K562 (cell line): ENCODE measurements at regions not wholly inside any gene's neighbourhood (a gene's known extent, or its start where the extent isn't known, plus 50 kb on each side); places are given as distances from the start of the nearest gene placed in this dataset.

Experiments used
- ATAC-seq: fragments of 200-7000 bp; cut with Tn5 transposase; 3 replicates; pipeline ENCODE4 v1.9.1; 2020; ENCODE audit warnings: moderate library complexity
- BruUV-seq: library from RNA; stranded (reverse); fragments of 400-500 nt; replicated peaks from 2 replicates; lab custom pipeline; 2021; lab: Mats Ljungman, UMichigan
- CTCF ChIA-PET: fragments of 300-600 bp; formaldehyde crosslinking; extraction: SDS; loops from one replicate; lab custom pipeline; 2021; ENCODE audit warnings: low intra/inter-chr PET ratio; lab: Yijun Ruan, JAX
- POLR2A ChIA-PET: fragments of 300-600, 350-650 bp; sonication (Branson Sonifier 250); formaldehyde crosslinking; extraction: SDS; loops from one replicate; lab custom pipeline; 2021; ENCODE audit warnings: antibody characterized with exemption, inconsistent platforms; lab: Yijun Ruan, JAX
- DNase-seq, 4 experiments: peaks; one replicate each; pipeline versions ENCODE4 v3.0.0 to v3.0.0-alpha.2; 2011 to 2018; ENCODE audit warnings: low spot score in 3 of 4, mixed read lengths in 3 of 4; ENCODE audit errors: extremely low read depth in 1 of 4
- FAIRE-seq: peaks from 2 replicates; lab custom pipeline; 2011; peaks lifted over from hg19 to GRCh38; lab: Jason Lieb, UNC
- H2AFZ ChIP-seq: 2 replicates; pipeline ENCODE4 v1.6.0; 2011; ENCODE audit warnings: low read depth, low read length, control low read depth, inconsistent platforms
- H3K27ac ChIP-seq: fragments of 200-600 bp; 3 replicates; pipeline ENCODE4 v1.8.0; 2011; ENCODE audit warnings: low read depth, mild to moderate bottlenecking, control low read depth, inconsistent platforms, low read length, moderate library complexity, mixed read lengths; ENCODE audit errors: extremely low read depth
- H3K27me3 ChIP-seq, 2 experiments: fragments of 300-600 bp in 1 of 2; 2 replicates in 1 of 2; 3 replicates in 1 of 2; pipeline versions ENCODE4 v1.6.0 to v1.8.0; 2011; ENCODE audit warnings: inconsistent platforms in 2 of 2, low read length in 2 of 2, mild to moderate bottlenecking in 1 of 2, mixed read lengths in 1 of 2, moderate library complexity in 1 of 2; ENCODE audit not compliant: control insufficient read depth in 2 of 2, insufficient read depth in 2 of 2
- H3K36me3 ChIP-seq: fragments of 300-600 bp; 3 replicates; pipeline ENCODE4 v1.8.0; 2011; ENCODE audit warnings: mild to moderate bottlenecking, low read length, inconsistent platforms; ENCODE audit not compliant: control insufficient read depth, insufficient read depth
- H3K4me1 ChIP-seq, 2 experiments: fragments of 200-600 bp in 1 of 2; replicated peaks in 1 of 2; 2 replicates in 1 of 2; 3 replicates in 1 of 2; pipeline versions ENCODE4 v1.5.1 to v1.8.0; 2011; ENCODE audit warnings: inconsistent platforms in 2 of 2, low read length in 2 of 2, mild to moderate bottlenecking in 1 of 2, mixed read lengths in 1 of 2, moderate library complexity in 1 of 2; ENCODE audit not compliant: control insufficient read depth in 2 of 2, insufficient read depth in 2 of 2
- H3K4me2 ChIP-seq: 2 replicates; pipeline ENCODE4 v1.6.1; 2011; ENCODE audit warnings: low read length, control low read depth, inconsistent platforms, mixed read lengths; ENCODE audit not compliant: insufficient read depth
- H3K4me3 ChIP-seq: fragments of 200-600 bp; sonication (generic), shearing (Covaris generic); 2 replicates; pipeline ENCODE4 v1.5.1; 2016; ENCODE audit warnings: control low read depth, inconsistent platforms
- H3K79me2 ChIP-seq: fragments of 200-600 bp; 3 replicates; pipeline ENCODE4 v1.8.0; 2011; ENCODE audit warnings: low read length, inconsistent platforms; ENCODE audit not compliant: control insufficient read depth, insufficient read depth
- H3K9ac ChIP-seq, 2 experiments: 2 replicates each; pipeline versions ENCODE4 v1.6.0 to v1.6.1; 2011; ENCODE audit warnings: low read depth in 2 of 2, low read length in 2 of 2, control low read depth in 1 of 2, inconsistent platforms in 1 of 2, mild to moderate bottlenecking in 1 of 2, mixed read lengths in 1 of 2; ENCODE audit not compliant: insufficient read depth in 1 of 2
- H3K9me1 ChIP-seq: one replicate; pipeline ENCODE4 v1.6.0; 2011; ENCODE audit warnings: inconsistent platforms, mild to moderate bottlenecking, low read length, moderate library complexity; ENCODE audit not compliant: control insufficient read depth, insufficient read depth
- H3K9me3 ChIP-seq: replicated peaks from 2 replicates; pipeline ENCODE4 v1.5.1; 2011; ENCODE audit warnings: low read depth, low read length, inconsistent platforms; ENCODE audit not compliant: control insufficient read depth, insufficient read depth
- H4K20me1 ChIP-seq: replicated peaks from 2 replicates; pipeline ENCODE4 v1.6.1; 2011; ENCODE audit warnings: low read length, inconsistent platforms, mixed read lengths; ENCODE audit not compliant: control insufficient read depth, insufficient read depth
- BRD9 ChIP-seq: fragments of 450-650 bp; IDR thresholded peaks from 2 replicates; pipeline ENCODE4 v1.6.1; 2018; ENCODE audit warnings: low read depth; ENCODE audit not compliant: partially characterized antibody
- GATA2 ChIP-seq: sonication (generic); formaldehyde crosslinking; IDR thresholded peaks from 2 replicates; pipeline ENCODE4 v1.4.0; 2020; ENCODE audit warnings: mild to moderate bottlenecking, missing genetic modification reagents
- HCFC1 ChIP-seq: IDR thresholded peaks from 2 replicates; pipeline ENCODE4 v1.6.1; 2012; ENCODE audit warnings: low read depth, low read length, improper control_type of control experiment
- KAT2B ChIP-seq: IDR thresholded peaks from one replicate; pipeline ENCODE4 v1.6.1; 2012; ENCODE audit warnings: low read depth, mild to moderate bottlenecking, control low read depth, inconsistent platforms, low read length, moderate library complexity
- KDM1A ChIP-seq, 2 experiments: fragments of 450-650 bp; IDR thresholded peaks; 2 replicates each; pipeline ENCODE4 v1.6.1; 2016; ENCODE audit warnings: mild to moderate bottlenecking in 2 of 2
- PRPF4 ChIP-seq: fragments of 200-400 bp; formaldehyde crosslinking; IDR thresholded peaks from one replicate; pipeline ENCODE4 v1.6.1; 2017; ENCODE audit warnings: low read length, low read depth, mild to moderate bottlenecking; ENCODE audit not compliant: insufficient read depth, poor library complexity, severe bottlenecking
- RBM17 ChIP-seq: fragments of 200-400 bp; formaldehyde crosslinking; IDR thresholded peaks from 2 replicates; pipeline ENCODE4 v1.6.1; 2017; ENCODE audit warnings: low read depth, mild to moderate bottlenecking, low read length, borderline replicate concordance
- SMARCB1 ChIP-seq: IDR thresholded peaks from 2 replicates; pipeline ENCODE4 v1.6.1; 2011; ENCODE audit warnings: improper control_type of control experiment, low read depth; ENCODE audit not compliant: insufficient read length
- U2AF2 ChIP-seq: fragments of 200-400 bp; formaldehyde crosslinking; optimal IDR thresholded peaks from 2 replicates; pipeline ENCODE3; 2017; ENCODE audit warnings: low read depth, mild to moderate bottlenecking, low read length
- YBX1 ChIP-seq: fragments of 450-650 bp; IDR thresholded peaks from 2 replicates; pipeline ENCODE4 v1.7.1; 2016; ENCODE audit warnings: mild to moderate bottlenecking
- ZNF175 ChIP-seq: fragments of 200-800 bp; sonication (Bioruptor generic); IDR thresholded peaks from 2 replicates; pipeline ENCODE4 v1.6.1; 2016; ENCODE audit warnings: low read depth, mild to moderate bottlenecking, missing genetic modification characterization, missing compliant biosample characterization
- ZNF316 ChIP-seq: fragments of 450-650 bp; IDR thresholded peaks from 2 replicates; pipeline ENCODE4 v1.6.1; 2016
- WGBS: fragments of 100-300 bp; shearing (Covaris generic); methylation state at CpG from one replicate; pipeline ENCODE4 v1.1.6; 2016; ENCODE audit warnings: low coverage, mixed read lengths; ENCODE audit not compliant: insufficient coverage; ENCODE audit errors: missing lambda C conversion rate; 5-methylcytosine and 5-hydroxymethylcytosine counted together
- in situ Hi-C: fragments of 300-500 bp; cut with MboI; formaldehyde crosslinking; loops from 4 replicates; pipeline ENCODE4 v1.15.0; 2018; ENCODE audit warnings: inconsistent platforms, mixed read lengths
- intact Hi-C: fragments of 100-400 bp; cut with micrococcal nuclease; formaldehyde crosslinking; loops from 2 replicates; pipeline ENCODE4 v1.14.2; 2022
- TF ChIP-seq, protein P1 (sequence below): fragments of 250-450 bp; sonication (Bioruptor Pico); IDR thresholded peaks from 2 replicates; pipeline ENCODE4 v1.6.1; 2021; ENCODE audit warnings: mild to moderate bottlenecking
- TF ChIP-seq, protein P2 (sequence below): IDR thresholded peaks from 2 replicates; pipeline ENCODE4 v1.6.1; 2014; ENCODE audit warnings: antibody characterized with exemption
- TF ChIP-seq, protein P3 (sequence below): sonication (generic); formaldehyde crosslinking; IDR thresholded peaks from 2 replicates; pipeline ENCODE4 v1.4.0; 2020; ENCODE audit warnings: mild to moderate bottlenecking, missing genetic modification reagents

DNA sequence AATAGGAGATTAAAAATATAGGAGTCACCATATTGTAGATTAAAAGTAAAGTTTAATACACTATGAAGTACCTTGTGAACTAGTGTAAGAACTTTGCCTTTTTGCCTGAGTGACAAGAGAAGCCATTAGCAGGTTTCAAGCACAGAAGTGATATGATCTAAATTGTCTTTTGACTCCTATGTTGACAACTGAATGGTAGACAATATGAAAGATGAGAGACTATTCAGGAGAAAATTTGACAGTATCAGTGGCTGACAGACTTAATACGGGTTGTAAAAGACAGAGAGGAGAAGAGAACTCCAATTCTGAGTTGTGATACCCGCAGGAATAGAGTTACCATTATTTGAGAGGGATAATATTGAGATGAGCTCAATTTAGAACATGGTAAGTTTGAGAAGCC, 1259.8 kb downstream of the PCDH7 start:
- no peak for DNase-seq

More for the DNA sequence above, 1259.8 kb downstream of the PCDH7 start:
- Histone ChIP-seq H3K4me3 (no peak overlapping the region), H3K4me1 (no peaks in the 10 kb centered on the region), H3K9ac (no peak overlapping the region), H3K79me2 (no peaks in the 10 kb centered on the region), H3K36me3 (no peaks in the 10 kb centered on the region), H4K20me1 (no peaks in the 10 kb centered on the region), H3K4me2 (no peak overlapping the region), H3K9me1 (no peaks in the 10 kb centered on the region), H2AFZ (no peak overlapping the region), H3K9me3 (no peaks in the 10 kb centered on the region), H3K27ac (no peak overlapping the region), H3K27me3 (no peaks in the 10 kb centered on the region)
- ChIA-PET CTCF (no interaction called here), POLR2A (no interaction called here)
- TF ChIP-seq, protein P1, sequence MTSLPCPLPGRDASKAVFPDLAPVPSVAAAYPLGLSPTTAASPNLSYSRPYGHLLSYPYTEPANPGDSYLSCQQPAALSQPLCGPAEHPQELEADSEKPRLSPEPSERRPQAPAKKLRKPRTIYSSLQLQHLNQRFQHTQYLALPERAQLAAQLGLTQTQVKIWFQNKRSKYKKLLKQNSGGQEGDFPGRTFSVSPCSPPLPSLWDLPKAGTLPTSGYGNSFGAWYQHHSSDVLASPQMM (CRISPR knock-in tag): no peak
- no peak for TF ChIP-seq KAT2B
- TF ChIP-seq KDM1A (IDR thresholded peaks at IDR 0.05): no peak
- no peak for TF ChIP-seq U2AF2
- no peak for TF ChIP-seq RBM17
- no peak for TF ChIP-seq GATA2 (CRISPR knock-in tag)
- TF ChIP-seq PRPF4: no peak
- no peak for TF ChIP-seq HCFC1
- no peak for TF ChIP-seq ZNF316
- TF ChIP-seq BRD9: no peak
- TF ChIP-seq SMARCB1: no peak
- TF ChIP-seq, protein P2, sequence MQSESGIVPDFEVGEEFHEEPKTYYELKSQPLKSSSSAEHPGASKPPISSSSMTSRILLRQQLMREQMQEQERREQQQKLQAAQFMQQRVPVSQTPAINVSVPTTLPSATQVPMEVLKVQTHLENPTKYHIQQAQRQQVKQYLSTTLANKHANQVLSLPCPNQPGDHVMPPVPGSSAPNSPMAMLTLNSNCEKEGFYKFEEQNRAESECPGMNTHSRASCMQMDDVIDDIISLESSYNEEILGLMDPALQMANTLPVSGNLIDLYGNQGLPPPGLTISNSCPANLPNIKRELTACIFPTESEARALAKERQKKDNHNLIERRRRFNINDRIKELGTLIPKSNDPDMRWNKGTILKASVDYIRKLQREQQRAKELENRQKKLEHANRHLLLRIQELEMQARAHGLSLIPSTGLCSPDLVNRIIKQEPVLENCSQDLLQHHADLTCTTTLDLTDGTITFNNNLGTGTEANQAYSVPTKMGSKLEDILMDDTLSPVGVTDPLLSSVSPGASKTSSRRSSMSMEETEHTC: no peak
- no peak for TF ChIP-seq YBX1
- TF ChIP-seq, protein P3, sequence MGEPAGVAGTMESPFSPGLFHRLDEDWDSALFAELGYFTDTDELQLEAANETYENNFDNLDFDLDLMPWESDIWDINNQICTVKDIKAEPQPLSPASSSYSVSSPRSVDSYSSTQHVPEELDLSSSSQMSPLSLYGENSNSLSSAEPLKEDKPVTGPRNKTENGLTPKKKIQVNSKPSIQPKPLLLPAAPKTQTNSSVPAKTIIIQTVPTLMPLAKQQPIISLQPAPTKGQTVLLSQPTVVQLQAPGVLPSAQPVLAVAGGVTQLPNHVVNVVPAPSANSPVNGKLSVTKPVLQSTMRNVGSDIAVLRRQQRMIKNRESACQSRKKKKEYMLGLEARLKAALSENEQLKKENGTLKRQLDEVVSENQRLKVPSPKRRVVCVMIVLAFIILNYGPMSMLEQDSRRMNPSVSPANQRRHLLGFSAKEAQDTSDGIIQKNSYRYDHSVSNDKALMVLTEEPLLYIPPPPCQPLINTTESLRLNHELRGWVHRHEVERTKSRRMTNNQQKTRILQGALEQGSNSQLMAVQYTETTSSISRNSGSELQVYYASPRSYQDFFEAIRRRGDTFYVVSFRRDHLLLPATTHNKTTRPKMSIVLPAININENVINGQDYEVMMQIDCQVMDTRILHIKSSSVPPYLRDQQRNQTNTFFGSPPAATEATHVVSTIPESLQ (CRISPR knock-in tag): no peak
- no peak for TF ChIP-seq ZNF175 (CRISPR knock-in tag)
- intact Hi-C loops (no loop called here), in situ Hi-C loops (no loop called here)
- FAIRE-seq (no peak), ATAC-seq (no peak)
- WGBS: 0% methylated on average over 2 of the region's 2 CpGs
- no TSS peak for BruUV-seq
